ENCODE measurements at regions not wholly inside any gene's neighbourhood (a gene's known extent, or its start where the extent isn't known, plus 50 kb on each side); places are given as distances from the start of the nearest gene placed in this dataset.

DNA sequence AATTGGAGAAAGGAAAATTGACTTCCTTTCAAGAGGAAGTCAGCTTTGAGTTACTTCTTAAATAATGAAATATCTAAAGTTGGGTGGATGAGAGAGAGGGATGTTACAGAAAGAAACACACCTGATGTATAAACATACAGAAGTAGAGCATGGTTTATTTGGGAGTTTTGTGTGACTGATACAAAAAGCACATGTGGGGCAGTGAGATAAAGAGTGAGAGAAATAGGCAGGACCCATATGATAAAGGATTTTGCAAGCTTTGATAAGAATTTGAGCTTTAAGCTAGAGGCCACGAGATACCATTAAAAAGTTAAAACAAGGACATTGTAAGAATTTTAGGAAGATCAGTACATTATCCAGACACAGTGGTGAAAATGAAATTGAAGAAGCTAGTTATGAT, 263.3 kb upstream of the GPRIN3 start:
- TF ChIP-seq, protein P1, sequence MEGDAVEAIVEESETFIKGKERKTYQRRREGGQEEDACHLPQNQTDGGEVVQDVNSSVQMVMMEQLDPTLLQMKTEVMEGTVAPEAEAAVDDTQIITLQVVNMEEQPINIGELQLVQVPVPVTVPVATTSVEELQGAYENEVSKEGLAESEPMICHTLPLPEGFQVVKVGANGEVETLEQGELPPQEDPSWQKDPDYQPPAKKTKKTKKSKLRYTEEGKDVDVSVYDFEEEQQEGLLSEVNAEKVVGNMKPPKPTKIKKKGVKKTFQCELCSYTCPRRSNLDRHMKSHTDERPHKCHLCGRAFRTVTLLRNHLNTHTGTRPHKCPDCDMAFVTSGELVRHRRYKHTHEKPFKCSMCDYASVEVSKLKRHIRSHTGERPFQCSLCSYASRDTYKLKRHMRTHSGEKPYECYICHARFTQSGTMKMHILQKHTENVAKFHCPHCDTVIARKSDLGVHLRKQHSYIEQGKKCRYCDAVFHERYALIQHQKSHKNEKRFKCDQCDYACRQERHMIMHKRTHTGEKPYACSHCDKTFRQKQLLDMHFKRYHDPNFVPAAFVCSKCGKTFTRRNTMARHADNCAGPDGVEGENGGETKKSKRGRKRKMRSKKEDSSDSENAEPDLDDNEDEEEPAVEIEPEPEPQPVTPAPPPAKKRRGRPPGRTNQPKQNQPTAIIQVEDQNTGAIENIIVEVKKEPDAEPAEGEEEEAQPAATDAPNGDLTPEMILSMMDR (IDR thresholded peaks at IDR 0.05) = no peak
- DNase-seq (no peak), ATAC-seq (no peak)
- intact Hi-C loops (cut with DNase I) = no loop called here
- H3K4me3 ChIP-seq = no peak overlapping the region
- no peaks in the 10 kb centered on the region for H3K36me3 ChIP-seq
- H3K27me3 ChIP-seq (ENCODE audit: low read depth) = no peaks in the 10 kb centered on the region
- no peak overlapping the region for H3K27ac ChIP-seq
- peaks cover 7% of the 10 kb centered on the region for H3K4me1 ChIP-seq
- no peaks in the 10 kb centered on the region for H3K9me3 ChIP-seq

DNA sequence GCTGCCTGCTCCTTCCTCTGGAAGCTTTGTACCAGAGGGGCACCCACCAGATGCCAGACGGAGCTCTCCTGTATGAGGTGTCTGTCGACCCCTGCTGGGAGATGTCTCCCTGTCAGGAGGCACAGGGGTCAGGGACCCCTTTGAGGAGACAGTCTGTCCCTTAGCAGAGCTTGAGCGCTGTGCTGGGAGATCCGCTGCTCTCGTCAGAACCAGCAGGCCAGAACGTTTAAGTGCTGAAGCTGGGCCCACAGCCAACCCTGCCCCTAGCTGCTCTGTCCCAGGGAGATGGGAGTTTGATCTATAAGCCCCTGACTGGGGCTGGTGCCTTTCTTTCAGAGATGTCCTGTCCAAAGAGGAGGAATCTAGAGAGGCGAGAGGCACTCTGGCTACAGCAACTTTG, 260.3 kb upstream of the GPRIN3 start:
- Histone ChIP-seq H3K27me3 (ENCODE audit: low read depth) (no peaks in the 10 kb centered on the region), H3K9me3 (no peaks in the 10 kb centered on the region), H3K27ac (no peak overlapping the region), H3K36me3 (no peaks in the 10 kb centered on the region), H3K4me3 (no peak overlapping the region), H3K4me1 (peaks cover 7% of the 10 kb centered on the region)
- ATAC-seq = no peak
- no peak for DNase-seq
- intact Hi-C loops (cut with DNase I) = no loop called here
- TF ChIP-seq, protein P1 (IDR thresholded peaks at IDR 0.05) = no peak

DNA sequence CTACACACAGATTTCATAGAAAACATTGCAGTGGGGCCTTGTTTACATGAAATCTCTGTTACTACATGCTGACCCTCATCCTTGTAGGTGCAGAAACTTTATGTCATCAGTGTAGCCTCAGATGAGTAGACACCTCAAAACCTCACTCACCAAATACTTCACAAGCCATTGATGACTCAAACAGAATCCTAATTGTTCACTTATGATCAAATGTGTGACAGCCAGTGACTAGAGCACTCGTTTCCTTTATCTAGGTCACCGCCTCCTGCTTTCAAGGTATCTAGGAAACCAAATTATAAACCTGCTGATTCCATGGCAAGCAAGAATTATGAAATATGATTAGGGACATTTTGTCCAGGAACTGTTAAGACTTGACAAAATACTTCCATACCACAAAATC, 255.8 kb upstream of the GPRIN3 start:
- Histone ChIP-seq H3K9me3 (no peaks in the 10 kb centered on the region), H3K4me1 (no peaks in the 10 kb centered on the region), H3K27me3 (ENCODE audit: low read depth) (no peaks in the 10 kb centered on the region), H3K4me3 (no peak overlapping the region), H3K27ac (no peak overlapping the region), H3K36me3 (no peaks in the 10 kb centered on the region)
- ATAC-seq (peak in 1 of 2 donors; percentile 60), DNase-seq (no peak)
- intact Hi-C loops (cut with DNase I) = no loop called here
- TF ChIP-seq, protein P1 (IDR thresholded peaks at IDR 0.05) = no peak

DNA sequence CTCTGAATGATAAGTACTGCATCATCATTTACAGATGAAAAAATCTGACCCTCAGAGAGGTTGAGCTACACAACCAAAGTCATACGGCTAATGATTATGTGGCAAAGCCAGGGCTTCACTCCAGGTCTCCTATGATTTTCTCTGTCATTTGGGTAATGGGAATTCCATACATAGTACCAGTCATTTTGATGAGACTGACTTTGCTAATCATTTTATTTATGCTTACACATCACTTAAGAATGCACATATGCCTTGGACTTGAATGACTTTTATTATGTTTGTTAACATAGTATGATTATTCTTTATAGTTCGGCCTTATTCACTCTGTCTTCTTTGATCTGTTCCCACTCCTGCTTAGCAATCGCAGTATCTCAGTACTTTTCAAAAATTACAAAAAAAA, 255.1 kb upstream of the GPRIN3 start:
- intact Hi-C loops (cut with DNase I) = no loop called here
- H3K4me1 ChIP-seq = no peaks in the 10 kb centered on the region
- no peaks in the 10 kb centered on the region for H3K9me3 ChIP-seq
- H3K36me3 ChIP-seq = no peaks in the 10 kb centered on the region
- no peaks in the 10 kb centered on the region for H3K27me3 ChIP-seq (ENCODE audit: low read depth)
- no peak overlapping the region for H3K4me3 ChIP-seq
- DNase-seq (no peak), ATAC-seq (no peak)
- H3K27ac ChIP-seq = no peak overlapping the region
- TF ChIP-seq, protein P1 (IDR thresholded peaks at IDR 0.05) = no peak

DNA sequence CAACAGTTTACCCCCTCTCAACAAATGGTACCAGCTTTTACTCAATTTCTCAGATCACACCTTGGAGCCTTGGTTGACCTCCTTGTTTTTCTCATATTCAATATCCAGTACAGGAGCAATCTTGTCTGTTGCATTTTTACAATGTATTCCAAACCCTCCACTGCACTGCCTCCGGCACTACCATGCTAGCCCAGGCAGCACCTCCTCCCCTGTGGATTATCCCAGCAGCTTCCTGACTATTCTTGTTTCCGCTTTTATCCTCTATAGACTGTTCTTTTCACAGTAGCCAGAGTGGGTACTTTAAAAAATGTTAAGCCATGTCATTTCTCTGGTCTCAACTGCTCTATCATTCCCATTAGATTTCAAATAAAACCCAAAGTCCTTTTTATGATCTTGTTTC, 253.4 kb upstream of the GPRIN3 start:
- no peaks in the 10 kb centered on the region for H3K9me3 ChIP-seq
- H3K4me1 ChIP-seq = no peaks in the 10 kb centered on the region
- intact Hi-C loops (cut with DNase I) = no loop called here
- DNase-seq = no peak
- H3K27me3 ChIP-seq (ENCODE audit: low read depth) = no peaks in the 10 kb centered on the region
- no peak for ATAC-seq
- H3K27ac ChIP-seq = no peak overlapping the region
- H3K4me3 ChIP-seq = no peak overlapping the region
- H3K36me3 ChIP-seq = no peaks in the 10 kb centered on the region
- TF ChIP-seq, protein P1 (IDR thresholded peaks at IDR 0.05) = no peak

DNA sequence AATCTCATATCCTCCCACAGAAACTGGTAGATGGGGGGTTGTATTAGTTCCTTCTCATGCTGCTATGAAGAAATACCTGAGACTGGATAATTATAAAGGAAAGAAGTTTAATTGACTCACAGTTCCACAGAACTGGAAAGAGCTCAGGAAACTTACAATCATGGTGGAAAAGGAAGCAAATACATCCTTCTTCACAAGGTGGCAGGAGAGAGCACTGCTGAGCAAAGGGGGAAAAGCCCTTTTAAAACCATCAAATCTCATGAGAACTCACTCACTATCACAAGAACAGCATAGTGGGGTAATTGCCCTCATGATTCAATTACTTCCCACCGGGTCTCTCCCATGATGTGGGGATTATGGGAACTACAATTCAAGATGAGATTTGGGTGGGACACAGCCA, 250.5 kb upstream of the GPRIN3 start:
- Histone ChIP-seq H3K9me3 (no peaks in the 10 kb centered on the region), H3K4me1 (no peaks in the 10 kb centered on the region), H3K36me3 (no peaks in the 10 kb centered on the region), H3K4me3 (no peak overlapping the region), H3K27ac (no peak overlapping the region), H3K27me3 (ENCODE audit: low read depth) (no peaks in the 10 kb centered on the region)
- no peak for DNase-seq
- TF ChIP-seq, protein P1 (IDR thresholded peaks at IDR 0.05) = no peak
- intact Hi-C loops (cut with DNase I) = no loop called here
- no peak for ATAC-seq
